ENCODE measurements at regions not wholly inside any gene's neighbourhood (a gene's known extent, or its start where the extent isn't known, plus 50 kb on each side); places are given as distances from the start of the nearest gene placed in this dataset.

DNA sequence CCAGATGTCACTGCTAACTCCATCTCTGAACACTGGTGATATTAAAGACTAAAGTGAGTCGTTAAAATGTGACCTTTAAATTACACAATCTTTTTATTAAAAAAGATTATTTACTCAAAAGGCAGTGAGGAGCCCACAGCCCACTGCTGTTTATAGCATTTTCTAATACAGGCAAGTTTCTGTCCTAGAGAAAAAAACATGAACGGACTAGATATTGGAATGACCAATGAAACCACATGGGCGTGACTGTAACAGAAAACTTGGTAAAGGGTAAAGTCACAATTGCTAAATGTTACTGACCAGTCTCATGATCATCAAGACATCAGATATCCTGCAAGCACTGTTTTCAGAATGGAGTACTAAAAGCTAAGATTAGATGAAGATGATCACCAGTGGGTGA, 78.7 kb downstream of the FEZF1 start:
- H3K9me3 ChIP-seq (ENCODE audit: control extremely low read depth in 1 of 3, control insufficient read depth in 2 of 3, insufficient read depth in 1 of 3, low read length in 2 of 3), result no peaks in the 10 kb centered on the region
- no peaks in the 10 kb centered on the region for H3K9me3 Mint-ChIP-seq (ENCODE audit: insufficient read depth)
- ChIA-PET POLR2A (no interaction called here), CTCF (no interaction called here)
- 82% methylated on average over 2 of the region's 3 CpGs for WGBS (ENCODE audit: insufficient coverage)
- no peaks in the 10 kb centered on the region for H3K27me3 ChIP-seq (replicated peaks in 1 of 4; ENCODE audit: control extremely low read depth in 1 of 4, control insufficient read depth in 3 of 4, insufficient read depth in 4 of 4, low read length in 3 of 4)
- no peak overlapping the region for H3K27ac Mint-ChIP-seq
- intact Hi-C loops (cut with micrococcal nuclease), result no loop called here
- no peak overlapping the region for H3K27ac ChIP-seq (ENCODE audit: low read length in 2 of 2)
- no peaks in the 10 kb centered on the region for H3K36me3 ChIP-seq (replicated peaks in 1 of 2; ENCODE audit: control extremely low read depth in 1 of 2, control insufficient read depth in 1 of 2, extremely low read depth in 1 of 2, insufficient read depth in 2 of 2, low read length in 1 of 2)
- H3K9ac ChIP-seq (ENCODE audit: low read length), result no peak overlapping the region
- H4K20me1 ChIP-seq (ENCODE audit: control insufficient read depth, insufficient read depth, low read length, poor library complexity, severe bottlenecking), result no peaks in the 10 kb centered on the region
- TF ChIP-seq, protein P1, sequence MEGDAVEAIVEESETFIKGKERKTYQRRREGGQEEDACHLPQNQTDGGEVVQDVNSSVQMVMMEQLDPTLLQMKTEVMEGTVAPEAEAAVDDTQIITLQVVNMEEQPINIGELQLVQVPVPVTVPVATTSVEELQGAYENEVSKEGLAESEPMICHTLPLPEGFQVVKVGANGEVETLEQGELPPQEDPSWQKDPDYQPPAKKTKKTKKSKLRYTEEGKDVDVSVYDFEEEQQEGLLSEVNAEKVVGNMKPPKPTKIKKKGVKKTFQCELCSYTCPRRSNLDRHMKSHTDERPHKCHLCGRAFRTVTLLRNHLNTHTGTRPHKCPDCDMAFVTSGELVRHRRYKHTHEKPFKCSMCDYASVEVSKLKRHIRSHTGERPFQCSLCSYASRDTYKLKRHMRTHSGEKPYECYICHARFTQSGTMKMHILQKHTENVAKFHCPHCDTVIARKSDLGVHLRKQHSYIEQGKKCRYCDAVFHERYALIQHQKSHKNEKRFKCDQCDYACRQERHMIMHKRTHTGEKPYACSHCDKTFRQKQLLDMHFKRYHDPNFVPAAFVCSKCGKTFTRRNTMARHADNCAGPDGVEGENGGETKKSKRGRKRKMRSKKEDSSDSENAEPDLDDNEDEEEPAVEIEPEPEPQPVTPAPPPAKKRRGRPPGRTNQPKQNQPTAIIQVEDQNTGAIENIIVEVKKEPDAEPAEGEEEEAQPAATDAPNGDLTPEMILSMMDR (IDR thresholded peaks at IDR 0.05), result no peak
- no peak for TF ChIP-seq EZH2 (IDR thresholded peaks at IDR 0.05; ENCODE audit: borderline replicate concordance, insufficient read depth, low read depth, low read length, poor library complexity, severe bottlenecking)
- no peak overlapping the region for H3K4me3 ChIP-seq (ENCODE audit: control extremely low read depth in 1 of 5, extremely low read depth in 1 of 5, insufficient read depth in 1 of 5, low read depth in 2 of 5, low read length in 4 of 5)
- DNase-seq (no peak), ATAC-seq (ENCODE audit: low read depth) (no peak)
- H3K4me1 ChIP-seq (ENCODE audit: control insufficient read depth in 2 of 2, insufficient read depth in 2 of 2, low read length in 2 of 2), result no peaks in the 10 kb centered on the region
- no peak overlapping the region for H2AFZ ChIP-seq (ENCODE audit: insufficient read depth, low read depth, low read length, poor library complexity, severe bottlenecking)
- no peaks in the 10 kb centered on the region for H3K79me2 ChIP-seq (ENCODE audit: control insufficient read depth, insufficient read depth, low read length)
- H3K4me3 Mint-ChIP-seq, result no peak overlapping the region
- H3K4me2 ChIP-seq (replicated peaks; ENCODE audit: low read depth, low read length, poor library complexity, severe bottlenecking), result no peak overlapping the region
- no peaks in the 10 kb centered on the region for H3K27me3 Mint-ChIP-seq
- no peaks in the 10 kb centered on the region for H3K4me1 Mint-ChIP-seq

DNA sequence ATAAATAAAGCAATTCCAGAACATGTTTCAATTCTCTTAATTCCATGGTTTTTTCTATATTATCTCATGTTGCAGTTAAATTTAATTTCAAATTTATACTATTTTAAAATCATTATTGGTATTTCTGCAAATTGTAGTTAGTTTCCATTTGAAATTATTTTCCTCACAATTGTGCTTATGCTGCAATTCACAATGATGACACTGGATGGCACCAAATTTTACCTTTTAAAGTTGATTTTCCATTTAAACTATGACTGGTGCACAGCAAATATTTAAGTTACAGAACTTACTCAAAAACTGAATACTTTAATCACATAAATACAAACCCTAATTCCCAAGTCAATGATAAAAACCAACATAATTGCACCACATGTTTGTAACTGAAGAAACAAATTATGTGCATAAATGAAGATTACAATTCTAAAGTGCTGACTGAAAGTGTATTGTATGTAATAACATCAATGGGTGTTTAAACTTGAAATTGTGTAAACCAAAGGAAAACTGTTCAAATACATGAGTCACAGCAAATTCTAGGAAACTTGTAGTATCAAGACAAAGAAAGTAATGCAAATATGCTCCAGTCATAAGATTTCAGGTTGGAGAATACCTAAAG, 75.3 kb upstream of the AASS start:
- intact Hi-C loops (cut with micrococcal nuclease), result no loop called here
- Mint-ChIP-seq H3K4me3 (no peak overlapping the region), H3K9me3 (ENCODE audit: insufficient read depth) (no peaks in the 10 kb centered on the region), H3K27ac (no peak overlapping the region), H3K4me1 (no peaks in the 10 kb centered on the region), H3K27me3 (no peaks in the 10 kb centered on the region)
- Histone ChIP-seq H3K9ac (ENCODE audit: low read length) (no peak overlapping the region), H2AFZ (ENCODE audit: insufficient read depth, low read depth, low read length, poor library complexity, severe bottlenecking) (no peak overlapping the region), H3K36me3 (replicated peaks in 1 of 2; ENCODE audit: control extremely low read depth in 1 of 2, control insufficient read depth in 1 of 2, extremely low read depth in 1 of 2, insufficient read depth in 2 of 2, low read length in 1 of 2) (no peaks in the 10 kb centered on the region), H3K9me3 (ENCODE audit: control extremely low read depth in 1 of 3, control insufficient read depth in 2 of 3, insufficient read depth in 1 of 3, low read length in 2 of 3) (no peaks in the 10 kb centered on the region), H3K79me2 (ENCODE audit: control insufficient read depth, insufficient read depth, low read length) (no peaks in the 10 kb centered on the region), H3K4me3 (ENCODE audit: control extremely low read depth in 1 of 5, extremely low read depth in 1 of 5, insufficient read depth in 1 of 5, low read depth in 2 of 5, low read length in 4 of 5) (no peak overlapping the region), H3K27ac (ENCODE audit: low read length in 2 of 2) (no peak overlapping the region), H3K4me1 (ENCODE audit: control insufficient read depth in 2 of 2, insufficient read depth in 2 of 2, low read length in 2 of 2) (no peaks in the 10 kb centered on the region), H3K4me2 (replicated peaks; ENCODE audit: low read depth, low read length, poor library complexity, severe bottlenecking) (no peak overlapping the region), H3K27me3 (replicated peaks in 1 of 4; ENCODE audit: control extremely low read depth in 1 of 4, control insufficient read depth in 3 of 4, insufficient read depth in 4 of 4, low read length in 3 of 4) (no peaks in the 10 kb centered on the region), H4K20me1 (ENCODE audit: control insufficient read depth, insufficient read depth, low read length, poor library complexity, severe bottlenecking) (no peaks in the 10 kb centered on the region)
- CTCF ChIA-PET, result no interaction called here
- TF ChIP-seq EZH2 (IDR thresholded peaks at IDR 0.05; ENCODE audit: borderline replicate concordance, insufficient read depth, low read depth, low read length, poor library complexity, severe bottlenecking), result no peak
- TF ChIP-seq, protein P1 (IDR thresholded peaks at IDR 0.05), result peak; percentile 42
- ATAC-seq (ENCODE audit: low read depth) (no peak), DNase-seq (no peak)
- POLR2A ChIA-PET, result no interaction called here
